ENCODE measurements at regions not wholly inside any gene's neighbourhood (a gene's known extent, or its start where the extent isn't known, plus 50 kb on each side); places are given as distances from the start of the nearest gene placed in this dataset.

DNA sequence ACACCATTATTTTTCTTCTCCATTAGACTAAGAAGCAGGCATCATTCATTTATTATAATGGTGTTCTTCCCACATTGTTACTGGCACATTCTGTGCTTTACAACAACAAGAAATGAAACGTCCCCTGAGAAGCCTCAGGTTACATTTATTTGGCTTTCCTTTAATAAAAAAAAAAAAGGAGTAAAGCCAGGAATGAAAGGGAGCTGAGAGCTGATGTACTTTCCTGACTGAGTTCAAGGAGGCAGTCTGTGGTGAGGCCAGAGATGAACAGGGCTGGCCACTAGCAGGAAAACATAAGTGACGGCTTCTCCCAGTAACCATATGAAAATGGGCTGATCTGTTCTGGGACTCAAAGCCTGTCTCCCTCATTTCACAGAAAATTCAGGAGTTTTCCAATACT is 742.1 kb downstream of the MAFB start:
- Histone ChIP-seq H3K9ac (ENCODE audit: low read length in 3 of 3) (no peak overlapping the region), H3K4me1 (ENCODE audit: control insufficient read depth in 2 of 3, insufficient read depth in 2 of 3, low read depth in 1 of 3, low read length in 3 of 3) (no peaks in the 10 kb centered on the region), H3K27ac (ENCODE audit: low read depth in 2 of 2, low read length in 2 of 2) (no peak overlapping the region), H3K4me3 (ENCODE audit: low read length in 3 of 3) (no peak overlapping the region), H3K27me3 (ENCODE audit: control insufficient read depth, insufficient read depth, low read length) (no peaks in the 10 kb centered on the region), H3K9me3 (ENCODE audit: control insufficient read depth in 2 of 3, insufficient read depth in 1 of 3, low read length in 3 of 3) (no peaks in the 10 kb centered on the region), H3K36me3 (ENCODE audit: control insufficient read depth in 2 of 3, insufficient read depth in 3 of 3, low read length in 3 of 3) (no peaks in the 10 kb centered on the region)
- intact Hi-C loops (cut with DNase I), result no loop called here
- TF ChIP-seq CTCF (IDR thresholded peaks at IDR 0.05; ENCODE audit: borderline replicate concordance, extremely low read depth, insufficient read depth), result no peak
- DNase-seq (no peak), FAIRE-seq (no peak)

GRCh38 chr20:39946053-39946810 is 742.8 kb downstream of the MAFB start:
- DNase-seq, result no peak
- Histone ChIP-seq H3K36me3 (ENCODE audit: control insufficient read depth in 2 of 3, insufficient read depth in 3 of 3, low read length in 3 of 3) (no peaks in the 10 kb centered on the region), H3K4me1 (ENCODE audit: control insufficient read depth in 2 of 3, insufficient read depth in 2 of 3, low read depth in 1 of 3, low read length in 3 of 3) (no peaks in the 10 kb centered on the region), H3K9ac (ENCODE audit: low read length in 3 of 3) (no peak overlapping the region), H3K4me3 (ENCODE audit: low read length in 3 of 3) (no peak overlapping the region), H3K9me3 (ENCODE audit: control insufficient read depth in 2 of 3, insufficient read depth in 1 of 3, low read length in 3 of 3) (no peaks in the 10 kb centered on the region), H3K27me3 (ENCODE audit: control insufficient read depth, insufficient read depth, low read length) (no peaks in the 10 kb centered on the region), H3K27ac (ENCODE audit: low read depth in 2 of 2, low read length in 2 of 2) (no peak overlapping the region)
- no peak for TF ChIP-seq CTCF (IDR thresholded peaks at IDR 0.05; ENCODE audit: borderline replicate concordance, extremely low read depth, insufficient read depth)
- FAIRE-seq, result no peak
- intact Hi-C loops (cut with DNase I), result no loop called here

DNA sequence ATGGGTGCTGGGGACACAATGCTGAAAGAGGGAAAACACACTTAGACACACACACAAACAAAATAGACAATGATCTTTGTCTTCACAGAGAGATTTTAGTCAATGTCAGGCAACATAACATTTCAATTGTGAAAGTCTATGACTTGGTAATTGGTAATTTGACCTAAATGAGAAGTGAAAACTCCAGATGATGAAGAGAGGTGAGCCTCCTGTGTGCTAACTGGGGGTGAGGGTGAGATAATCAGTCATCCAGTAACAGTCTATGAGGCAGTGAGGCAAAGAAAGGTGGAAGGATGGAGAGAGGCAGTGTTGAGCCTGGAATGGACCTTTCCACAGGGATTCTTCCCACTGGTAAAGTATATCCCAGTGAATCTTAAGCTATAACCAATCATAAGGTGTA is 744.2 kb downstream of the MAFB start:
- no peak for DNase-seq
- H3K27me3 ChIP-seq (ENCODE audit: control insufficient read depth, insufficient read depth, low read length), result no peaks in the 10 kb centered on the region
- FAIRE-seq, result no peak
- H3K9ac ChIP-seq (ENCODE audit: low read length in 3 of 3), result no peak overlapping the region
- H3K27ac ChIP-seq (ENCODE audit: low read depth in 2 of 2, low read length in 2 of 2), result no peak overlapping the region
- intact Hi-C loops (cut with DNase I), result no loop called here
- no peaks in the 10 kb centered on the region for H3K9me3 ChIP-seq (ENCODE audit: control insufficient read depth in 2 of 3, insufficient read depth in 1 of 3, low read length in 3 of 3)
- no peaks in the 10 kb centered on the region for H3K4me1 ChIP-seq (ENCODE audit: control insufficient read depth in 2 of 3, insufficient read depth in 2 of 3, low read depth in 1 of 3, low read length in 3 of 3)
- no peak overlapping the region for H3K4me3 ChIP-seq (ENCODE audit: low read length in 3 of 3)
- TF ChIP-seq CTCF (IDR thresholded peaks at IDR 0.05; ENCODE audit: borderline replicate concordance, extremely low read depth, insufficient read depth), result no peak
- H3K36me3 ChIP-seq (ENCODE audit: control insufficient read depth in 2 of 3, insufficient read depth in 3 of 3, low read length in 3 of 3), result no peaks in the 10 kb centered on the region

- no peak overlapping the region for H3K4me3 ChIP-seq (ENCODE audit: low read length in 3 of 3)
- no peak for TF ChIP-seq CTCF (IDR thresholded peaks at IDR 0.05; ENCODE audit: borderline replicate concordance, extremely low read depth, insufficient read depth)
These were observed 745.7 kb downstream of the MAFB start for GRCh38 chr20:39943336-39943735.

More at GRCh38 chr20:39943336-39943735, 745.7 kb downstream of the MAFB start:
- no peaks in the 10 kb centered on the region for H3K36me3 ChIP-seq (ENCODE audit: control insufficient read depth in 2 of 3, insufficient read depth in 3 of 3, low read length in 3 of 3)
- no peak for FAIRE-seq
- intact Hi-C loops (cut with DNase I), result no loop called here
- no peaks in the 10 kb centered on the region for H3K9me3 ChIP-seq (ENCODE audit: control insufficient read depth in 2 of 3, insufficient read depth in 1 of 3, low read length in 3 of 3)
- DNase-seq, result no peak
- H3K9ac ChIP-seq (ENCODE audit: low read length in 3 of 3), result no peak overlapping the region
- H3K27me3 ChIP-seq (ENCODE audit: control insufficient read depth, insufficient read depth, low read length), result no peaks in the 10 kb centered on the region
- no peaks in the 10 kb centered on the region for H3K4me1 ChIP-seq (ENCODE audit: control insufficient read depth in 2 of 3, insufficient read depth in 2 of 3, low read depth in 1 of 3, low read length in 3 of 3)
- no peak overlapping the region for H3K27ac ChIP-seq (ENCODE audit: low read depth in 2 of 2, low read length in 2 of 2)

Data from kidney (tissue), 13 donors.